ENCODE measurements at regions not wholly inside any gene's neighbourhood (a gene's known extent, or its start where the extent isn't known, plus 50 kb on each side); places are given as distances from the start of the nearest gene placed in this dataset.

DNA sequence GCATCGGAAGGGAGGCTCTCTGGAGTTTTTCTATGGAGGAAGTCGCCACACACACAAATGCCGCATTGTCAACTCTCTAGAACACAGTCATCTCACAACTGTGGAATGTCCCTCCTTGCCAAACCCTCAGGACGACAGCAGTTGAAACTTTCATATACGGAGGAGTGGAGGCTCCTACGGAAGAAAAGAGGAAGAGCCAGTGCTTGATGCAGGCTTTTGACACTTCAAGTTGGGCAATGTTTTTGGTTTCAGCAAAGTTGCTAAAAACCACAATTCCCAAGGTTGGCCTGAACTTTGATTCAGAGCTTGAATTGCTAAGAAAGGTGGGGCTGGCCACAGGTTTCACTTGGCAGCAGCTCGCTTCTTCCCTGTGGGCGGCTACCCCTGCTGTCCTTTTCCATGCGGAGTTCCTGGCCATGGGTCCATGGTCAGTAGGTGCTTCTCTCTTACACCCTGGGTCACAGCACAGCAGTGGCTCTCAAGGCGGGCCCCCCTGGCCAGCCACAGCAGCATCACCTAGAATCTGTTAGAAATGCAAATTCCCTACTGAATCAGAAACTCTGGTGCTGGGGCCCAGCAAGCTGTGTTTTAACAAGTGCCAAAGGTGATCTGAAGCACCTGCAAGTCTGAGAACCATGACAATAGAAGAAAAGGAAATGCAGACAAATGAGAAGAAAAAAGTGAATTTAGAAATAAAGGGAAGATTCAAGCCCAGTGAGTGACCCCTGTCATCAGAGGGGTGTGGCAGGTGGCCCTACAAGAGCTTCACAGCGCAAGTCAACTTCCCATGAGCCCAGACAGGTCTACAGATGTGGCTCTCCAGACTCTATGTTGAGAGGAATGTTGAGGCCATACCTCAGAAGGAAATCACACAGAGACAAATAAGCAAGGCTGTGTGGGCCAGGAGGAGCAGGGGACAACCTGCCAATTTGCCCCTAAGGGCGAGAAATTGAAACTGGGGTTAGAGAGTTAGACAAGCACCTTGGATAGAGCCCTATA is 856.4 kb downstream of the RNF144A start:
- no peak overlapping the region for H3K4me3 ChIP-seq (ENCODE audit: low read length)
- no peak for DNase-seq (ENCODE audit: low read depth)
- TF ChIP-seq CTCF (conservative IDR thresholded peaks at IDR 0.05; ENCODE audit: low read depth, low read length) = no peak

- no peak overlapping the region for H3K4me3 ChIP-seq (ENCODE audit: low read length)
- no peak for DNase-seq (ENCODE audit: low read depth)
- no peak for TF ChIP-seq CTCF (conservative IDR thresholded peaks at IDR 0.05; ENCODE audit: low read depth, low read length)
Measured at GRCh38 chr2:7774481-7774880, 857.3 kb downstream of the RNF144A start.

GRCh38 chr2:7777668-7778067 is 860.5 kb downstream of the RNF144A start:
- no peak overlapping the region for H3K4me3 ChIP-seq (ENCODE audit: low read length)
- no peak for TF ChIP-seq CTCF (conservative IDR thresholded peaks at IDR 0.05; ENCODE audit: low read depth, low read length)
- no peak for DNase-seq (ENCODE audit: low read depth)

DNA sequence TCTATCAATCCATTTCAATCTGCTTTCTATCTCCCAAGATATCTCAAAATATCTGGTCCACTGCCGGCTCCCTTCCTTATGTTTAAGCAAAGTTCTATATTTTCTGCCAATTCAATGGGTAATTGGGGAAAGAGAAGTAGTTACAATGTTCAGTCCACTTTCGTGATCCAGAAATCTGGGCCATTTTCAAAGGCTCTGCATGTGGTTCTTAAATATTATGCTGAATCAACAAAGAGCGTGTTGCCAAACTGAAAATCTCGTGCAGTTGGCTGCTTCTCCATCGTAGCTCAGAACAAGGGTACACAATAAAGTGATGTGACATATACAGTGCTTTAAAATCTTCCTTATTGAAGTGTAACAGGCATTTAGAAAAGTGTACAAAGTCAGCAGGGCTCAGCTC is 863.1 kb downstream of the RNF144A start:
- TF ChIP-seq CTCF (conservative IDR thresholded peaks at IDR 0.05; ENCODE audit: low read depth, low read length) = no peak
- no peak for DNase-seq (ENCODE audit: low read depth)
- no peak overlapping the region for H3K4me3 ChIP-seq (ENCODE audit: low read length)

- DNase-seq (ENCODE audit: low read depth) = no peak
- H3K4me3 ChIP-seq (ENCODE audit: low read length) = no peak overlapping the region
- no peak for TF ChIP-seq CTCF (conservative IDR thresholded peaks at IDR 0.05; ENCODE audit: low read depth, low read length)
Measured at GRCh38 chr2:7785700-7786099, 868.5 kb downstream of the RNF144A start.

GRCh38 chr2:7788736-7789135 is 871.5 kb downstream of the RNF144A start:
- DNase-seq (ENCODE audit: low read depth) = no peak
- H3K4me3 ChIP-seq (ENCODE audit: low read length) = no peak overlapping the region
- no peak for TF ChIP-seq CTCF (conservative IDR thresholded peaks at IDR 0.05; ENCODE audit: low read depth, low read length)

Data from retinal pigment epithelial cell (primary cell).